ENCODE measurements at regions not wholly inside any gene's neighbourhood (a gene's known extent, or its start where the extent isn't known, plus 50 kb on each side); places are given as distances from the start of the nearest gene placed in this dataset.

GRCh38 chr13:95385373-95385772, 84.1 kb upstream of the ABCC4 start:
- no TSS peak for BruUV-seq (replicated peaks)
- no peaks in the 10 kb centered on the region for H3K79me2 ChIP-seq (ENCODE audit: insufficient read depth, low read depth, low read length)

GRCh38 chr13:95385798-95386197, 84.5 kb upstream of the ABCC4 start:
- H4K20me1 ChIP-seq (ENCODE audit: insufficient read depth, low read length) = no peaks in the 10 kb centered on the region
- H3K4me1 ChIP-seq (ENCODE audit: insufficient read depth, low read length, poor library complexity, severe bottlenecking) = peaks cover 4% of the 10 kb centered on the region
- TF ChIP-seq EZH2phosphoT487 (IDR thresholded peaks at IDR 0.05; ENCODE audit: borderline replicate concordance, low read depth, low read length) = no peak
- TF ChIP-seq CTCF (conservative IDR thresholded peaks at IDR 0.05; ENCODE audit: low read length) = no peak
- BruUV-seq (replicated peaks) = no TSS peak
- H3K4me2 ChIP-seq (ENCODE audit: low read length) = no peak overlapping the region
- no peaks in the 10 kb centered on the region for H3K79me2 ChIP-seq (ENCODE audit: insufficient read depth, low read depth, low read length)
- no peak overlapping the region for H2AFZ ChIP-seq (ENCODE audit: low read length)
- no peaks in the 10 kb centered on the region for H3K9me2 ChIP-seq (ENCODE audit: insufficient read depth, low read length)
- DNase-seq (ENCODE audit: low spot score) = no peak
- ChIA-PET CTCF (ENCODE audit: unreplicated experiment) (no interaction called here), POLR2A (no interaction called here)
- H3K27ac ChIP-seq (ENCODE audit: low read depth, low read length, poor library complexity, severe bottlenecking) = no peak overlapping the region
- intact Hi-C loops (cut with micrococcal nuclease; ENCODE audit: unreplicated experiment) = no loop called here
- H3K4me3 ChIP-seq (ENCODE audit: low read depth, low read length, poor library complexity, severe bottlenecking) = no peak overlapping the region
- H3K9me3 ChIP-seq (ENCODE audit: low read length) = no peaks in the 10 kb centered on the region
- no peaks in the 10 kb centered on the region for H3K36me3 ChIP-seq (ENCODE audit: insufficient read depth, low read length)

More at GRCh38 chr13:95385373-95385772, 84.1 kb upstream of the ABCC4 start:
- H3K4me3 ChIP-seq (ENCODE audit: low read depth, low read length, poor library complexity, severe bottlenecking) = no peak overlapping the region
- H3K9me2 ChIP-seq (ENCODE audit: insufficient read depth, low read length) = no peaks in the 10 kb centered on the region
- DNase-seq (ENCODE audit: low spot score) = no peak
- H2AFZ ChIP-seq (ENCODE audit: low read length) = no peak overlapping the region
- no peak for TF ChIP-seq EZH2phosphoT487 (IDR thresholded peaks at IDR 0.05; ENCODE audit: borderline replicate concordance, low read depth, low read length)
- TF ChIP-seq CTCF (conservative IDR thresholded peaks at IDR 0.05; ENCODE audit: low read length) = no peak
- H3K4me2 ChIP-seq (ENCODE audit: low read length) = no peak overlapping the region
- no peaks in the 10 kb centered on the region for H3K9me3 ChIP-seq (ENCODE audit: low read length)
- H3K4me1 ChIP-seq (ENCODE audit: insufficient read depth, low read length, poor library complexity, severe bottlenecking) = peaks cover 7% of the 10 kb centered on the region
- no peaks in the 10 kb centered on the region for H4K20me1 ChIP-seq (ENCODE audit: insufficient read depth, low read length)
- POLR2A ChIA-PET = no interaction called here
- CTCF ChIA-PET (ENCODE audit: unreplicated experiment) = no interaction called here
- intact Hi-C loops (cut with micrococcal nuclease; ENCODE audit: unreplicated experiment) = no loop called here
- no peak overlapping the region for H3K27ac ChIP-seq (ENCODE audit: low read depth, low read length, poor library complexity, severe bottlenecking)
- H3K36me3 ChIP-seq (ENCODE audit: insufficient read depth, low read length) = no peaks in the 10 kb centered on the region

GRCh38 chr13:95386370-95386769, 85.1 kb upstream of the ABCC4 start:
- Histone ChIP-seq H3K4me3 (ENCODE audit: low read depth, low read length, poor library complexity, severe bottlenecking) (no peak overlapping the region), H3K4me1 (ENCODE audit: insufficient read depth, low read length, poor library complexity, severe bottlenecking) (peaks cover 4% of the 10 kb centered on the region), H4K20me1 (ENCODE audit: insufficient read depth, low read length) (no peaks in the 10 kb centered on the region), H2AFZ (ENCODE audit: low read length) (no peak overlapping the region), H3K4me2 (ENCODE audit: low read length) (no peak overlapping the region), H3K9me2 (ENCODE audit: insufficient read depth, low read length) (no peaks in the 10 kb centered on the region), H3K27ac (ENCODE audit: low read depth, low read length, poor library complexity, severe bottlenecking) (no peak overlapping the region), H3K36me3 (ENCODE audit: insufficient read depth, low read length) (no peaks in the 10 kb centered on the region), H3K9me3 (ENCODE audit: low read length) (no peaks in the 10 kb centered on the region), H3K79me2 (ENCODE audit: insufficient read depth, low read depth, low read length) (no peaks in the 10 kb centered on the region)
- TF ChIP-seq CTCF (conservative IDR thresholded peaks at IDR 0.05; ENCODE audit: low read length) (no peak), EZH2phosphoT487 (IDR thresholded peaks at IDR 0.05; ENCODE audit: borderline replicate concordance, low read depth, low read length) (no peak)
- ChIA-PET CTCF (ENCODE audit: unreplicated experiment) (no interaction called here), POLR2A (no interaction called here)
- intact Hi-C loops (cut with micrococcal nuclease; ENCODE audit: unreplicated experiment) = no loop called here
- DNase-seq (ENCODE audit: low spot score) = no peak
- BruUV-seq (replicated peaks) = no TSS peak
